ENCODE measurements at regions not wholly inside any gene's neighbourhood (a gene's known extent, or its start where the extent isn't known, plus 50 kb on each side); places are given as distances from the start of the nearest gene placed in this dataset.

DNA sequence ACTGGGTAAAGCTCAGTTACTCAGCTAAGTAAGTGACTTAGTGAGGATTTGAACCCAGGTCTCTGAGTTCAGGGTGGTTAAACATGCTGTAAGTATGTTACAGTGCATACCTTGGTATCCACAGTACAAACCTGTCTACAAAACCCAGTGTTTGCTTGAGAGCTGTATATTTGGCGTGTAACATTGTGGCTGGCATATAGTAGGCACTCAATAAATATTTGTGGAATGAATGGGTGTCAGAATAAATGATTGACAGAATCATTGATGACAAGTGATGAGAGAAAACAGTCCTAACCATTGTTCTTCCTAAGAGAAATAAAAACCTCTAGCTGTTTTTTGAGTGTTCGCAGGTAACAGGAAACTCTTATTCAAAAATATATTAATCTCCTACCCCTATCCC is 79.7 kb upstream of the BCOR start:
- H3K27me3 Mint-ChIP-seq (ENCODE audit: low read depth in 3 of 3): peaks cover 13 to 38% (median 37%) of the 10 kb centered on the region in 3 donors
- peaks cover 0 to 5% (median 0%) of the 10 kb centered on the region in 6 donors for H3K9me3 Mint-ChIP-seq
- DNase-seq: no peak
- H3K27ac Mint-ChIP-seq: peak overlapping the region; percentile 89 to 98 (median 96)
- no peaks in the 10 kb centered on the region for H3K36me3 Mint-ChIP-seq
- H3K4me1 Mint-ChIP-seq: peaks cover 29 to 30% of the 10 kb centered on the region in 2 donors
- H3K4me3 Mint-ChIP-seq: peak overlapping the region; percentile 77 to 88 (median 85)

DNA sequence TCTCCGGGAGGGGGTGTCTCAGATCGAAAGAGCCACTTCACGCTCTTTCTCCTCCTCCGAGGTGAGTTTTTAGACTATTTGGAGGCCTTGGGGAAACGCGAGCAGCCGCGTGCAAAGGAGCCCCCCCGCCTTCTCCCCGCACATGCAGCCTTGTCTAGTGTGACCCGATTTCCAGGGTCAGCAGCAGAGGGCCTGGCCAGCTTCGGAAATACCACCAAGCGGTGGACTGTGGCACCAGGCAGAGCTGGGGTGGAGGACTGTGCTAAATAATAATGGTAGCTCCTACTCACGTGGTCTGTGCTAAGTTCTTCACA is 79.3 kb upstream of the BCOR start:
- Mint-ChIP-seq H3K9me3 (peaks cover 0 to 5% (median 0%) of the 10 kb centered on the region in 6 donors), H3K27ac (peak overlapping the region; percentile 89 to 98 (median 96)), H3K4me3 (peak overlapping the region; percentile 77 to 88 (median 85)), H3K4me1 (peaks cover 30 to 31% of the 10 kb centered on the region in 2 donors), H3K27me3 (ENCODE audit: low read depth in 3 of 3) (peaks cover 13 to 38% (median 37%) of the 10 kb centered on the region in 3 donors), H3K36me3 (no peaks in the 10 kb centered on the region)
- DNase-seq: peak in 1 of 3 donors; percentile 44

DNA sequence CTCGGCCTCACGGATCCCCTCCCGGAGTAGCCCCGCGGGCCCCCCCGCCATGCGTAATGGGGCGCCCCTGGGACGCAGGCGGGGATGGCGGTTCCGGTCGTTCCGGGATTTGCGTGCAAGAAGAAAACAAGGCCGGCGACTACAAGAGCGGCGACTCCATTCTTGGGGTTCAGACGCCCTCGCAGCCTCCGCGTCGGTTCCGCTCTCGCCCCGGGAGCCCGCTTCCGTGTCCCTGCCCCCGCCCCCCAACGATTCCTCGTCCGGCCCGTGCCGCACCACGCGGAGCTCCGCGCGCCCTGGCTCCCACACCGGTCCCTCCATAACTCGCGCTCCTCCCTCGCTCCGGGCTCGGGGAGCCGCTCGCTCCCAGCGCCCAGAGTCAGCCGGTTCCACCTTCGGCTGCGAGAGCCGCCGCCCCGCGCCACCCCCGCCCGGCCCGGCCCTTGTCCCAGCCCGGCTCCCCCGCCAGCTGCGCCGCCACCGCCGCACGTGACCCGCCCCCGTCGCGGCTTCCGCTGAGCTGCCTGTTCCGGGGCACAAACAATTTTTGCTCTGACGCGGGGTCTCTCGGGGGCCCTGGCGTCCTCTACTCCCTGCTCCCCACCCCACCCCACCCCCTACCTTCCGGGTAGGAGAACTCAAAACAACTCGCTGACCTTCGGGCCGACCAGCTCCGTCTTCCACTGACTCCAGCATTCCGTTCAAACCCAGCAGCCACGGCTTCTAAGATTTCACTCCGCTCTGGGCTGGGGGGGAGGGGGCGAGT is 78.8 kb upstream of the BCOR start:
- Mint-ChIP-seq H3K4me1 (peaks cover 30 to 31% of the 10 kb centered on the region in 2 donors), H3K9me3 (peaks cover 0 to 5% (median 0%) of the 10 kb centered on the region in 6 donors), H3K27me3 (ENCODE audit: low read depth in 3 of 3) (peaks cover 13 to 41% (median 37%) of the 10 kb centered on the region in 3 donors), H3K36me3 (no peaks in the 10 kb centered on the region), H3K4me3 (peak overlapping the region; percentile 82 to 88 (median 85)), H3K27ac (peak overlapping the region; percentile 93 to 98 (median 96))
- peak; percentile 82 for DNase-seq

DNA sequence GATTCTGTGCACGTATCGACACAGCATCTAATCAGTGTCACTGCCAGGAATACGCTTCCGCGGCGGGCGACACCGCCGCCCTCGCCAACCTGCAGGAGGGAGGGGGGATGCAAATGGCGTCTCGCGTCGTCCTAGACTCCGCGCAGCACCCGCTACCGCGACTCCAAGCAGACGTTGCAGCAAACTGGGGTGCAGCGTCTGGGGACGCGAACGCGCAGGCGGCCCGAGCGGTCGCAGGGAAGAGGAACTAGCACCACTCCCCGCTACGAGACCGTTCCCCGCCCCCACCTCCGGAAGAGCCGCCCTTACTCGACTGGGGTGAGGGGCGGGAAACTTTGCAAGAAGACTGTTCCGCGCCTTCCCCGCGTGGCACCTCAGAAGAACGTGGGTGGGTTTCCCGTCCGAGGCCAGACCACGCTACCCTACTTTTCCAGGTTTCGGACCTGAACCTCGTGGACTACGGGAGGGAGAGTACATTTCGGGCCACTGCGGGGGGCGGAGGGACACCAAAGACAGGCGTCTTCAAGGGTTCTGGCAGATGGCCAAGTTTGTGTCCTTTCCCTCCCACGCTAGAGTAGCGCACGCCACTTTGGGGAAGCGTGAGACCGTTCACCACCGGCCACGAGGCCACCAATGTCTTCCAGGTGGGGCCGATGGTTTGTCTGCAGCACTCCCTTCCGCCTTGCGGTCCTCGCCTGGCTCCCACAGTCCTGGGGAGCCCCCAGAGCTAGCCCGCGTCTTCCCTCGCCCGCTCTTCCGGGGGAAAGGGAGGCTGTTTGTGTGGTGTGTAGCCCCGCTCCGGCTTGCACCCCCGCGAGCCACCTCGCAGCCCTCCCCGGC is 78.0 kb upstream of the BCOR start:
- Mint-ChIP-seq H3K4me3 (peak overlapping the region; percentile 82 to 88 (median 85)), H3K27ac (peak overlapping the region; percentile 93 to 98 (median 96)), H3K36me3 (no peaks in the 10 kb centered on the region), H3K27me3 (ENCODE audit: low read depth in 3 of 3) (peaks cover 13 to 41% (median 31%) of the 10 kb centered on the region in 3 donors), H3K4me1 (peaks cover 36 to 38% of the 10 kb centered on the region in 2 donors), H3K9me3 (peaks cover 0 to 5% (median 0%) of the 10 kb centered on the region in 6 donors)
- DNase-seq: peak; percentile 79 to 84 (median 82)

DNA sequence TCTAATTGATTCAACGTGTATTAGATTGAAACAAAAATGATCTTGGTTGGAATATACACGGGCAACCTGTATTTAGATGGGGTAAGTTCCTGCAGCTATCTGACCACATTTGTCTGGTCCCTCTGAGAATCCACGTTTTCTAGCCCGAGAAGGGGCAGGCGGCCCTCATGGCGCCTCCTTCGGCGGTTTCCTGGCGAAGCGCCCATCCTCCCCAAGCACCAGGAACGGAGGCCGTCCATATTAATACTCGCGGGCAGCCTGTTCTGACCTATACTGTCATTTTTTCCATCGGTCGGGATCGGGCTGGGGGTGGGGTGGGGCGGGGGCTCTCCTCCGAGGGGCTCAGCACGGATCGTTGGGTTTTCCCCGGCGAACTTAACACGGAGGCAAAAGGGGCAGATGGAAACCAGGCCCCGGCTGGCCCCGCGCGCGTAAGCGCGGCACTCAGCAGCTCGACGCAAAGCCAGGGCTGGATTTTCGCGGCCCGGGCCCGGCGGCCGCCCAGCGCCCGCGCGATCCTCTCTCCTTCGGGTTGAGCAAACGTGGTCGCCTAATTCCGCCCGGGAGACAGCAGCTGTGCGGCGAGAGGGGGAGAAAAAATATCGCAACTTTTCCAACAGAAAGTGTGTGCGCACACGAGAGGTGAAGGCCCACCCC is 77.2 kb upstream of the BCOR start:
- H3K9me3 Mint-ChIP-seq: peaks cover 0 to 5% (median 0%) of the 10 kb centered on the region in 6 donors
- peaks cover 44 to 45% of the 10 kb centered on the region in 2 donors for H3K4me1 Mint-ChIP-seq
- peak overlapping the region; percentile 94 to 98 (median 96) for H3K27ac Mint-ChIP-seq
- H3K4me3 Mint-ChIP-seq: peak overlapping the region; percentile 82 to 93 (median 88)
- H3K36me3 Mint-ChIP-seq: no peaks in the 10 kb centered on the region
- H3K27me3 Mint-ChIP-seq (ENCODE audit: low read depth in 3 of 3): peaks cover 13 to 41% (median 38%) of the 10 kb centered on the region in 3 donors
- peak in 1 of 3 donors; percentile 41 for DNase-seq

DNA sequence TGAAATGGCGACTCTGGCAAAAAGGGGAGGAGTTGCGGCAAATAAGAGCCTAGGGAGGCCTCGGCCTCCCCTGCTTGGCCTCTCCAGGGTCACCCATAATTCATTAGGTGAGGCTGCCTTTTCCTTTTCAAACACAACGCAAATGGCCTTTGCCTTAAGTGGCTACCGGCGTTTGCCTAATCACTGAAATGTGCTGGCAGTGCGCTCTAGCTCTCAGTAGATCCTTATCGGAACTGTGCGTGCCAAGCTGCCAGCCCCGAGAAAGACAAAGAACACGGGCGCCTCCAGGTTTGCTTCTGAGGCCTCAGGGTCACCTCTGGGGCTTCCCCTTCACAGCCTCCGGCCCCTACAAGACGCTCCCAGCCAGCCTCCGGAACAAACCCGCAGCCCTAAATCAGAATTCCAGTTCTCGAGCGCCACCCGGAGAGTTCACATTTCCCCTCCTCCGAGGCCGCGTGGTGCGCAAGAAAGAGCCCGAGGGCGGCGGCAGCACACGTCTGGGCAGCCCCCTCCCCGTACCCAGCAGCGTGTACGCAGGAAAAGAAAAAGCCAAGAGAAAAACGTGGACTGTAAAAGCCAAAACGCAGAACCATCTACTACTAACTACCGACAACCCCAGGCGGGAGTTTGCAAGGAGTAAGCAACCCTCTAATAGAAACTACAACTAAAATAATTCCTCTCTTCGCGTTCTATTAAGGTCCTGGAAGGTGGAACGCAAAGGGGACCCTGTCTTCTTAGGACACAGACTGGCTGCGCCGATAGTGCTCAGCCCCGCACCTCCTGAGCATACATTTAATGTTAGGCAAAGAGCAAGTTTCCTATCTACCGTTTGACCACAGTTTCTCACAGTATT is 76.5 kb upstream of the BCOR start:
- Mint-ChIP-seq H3K27me3 (ENCODE audit: low read depth in 3 of 3) (peaks cover 17 to 44% (median 39%) of the 10 kb centered on the region in 3 donors), H3K4me3 (peak overlapping the region; percentile 82 to 93 (median 87)), H3K36me3 (no peaks in the 10 kb centered on the region), H3K4me1 (peaks cover 50 to 51% of the 10 kb centered on the region in 2 donors), H3K27ac (peak overlapping the region; percentile 92 to 95 (median 94)), H3K9me3 (peaks cover 0 to 5% (median 0%) of the 10 kb centered on the region in 6 donors)
- peak in 1 of 3 donors; percentile 28 for DNase-seq

DNA sequence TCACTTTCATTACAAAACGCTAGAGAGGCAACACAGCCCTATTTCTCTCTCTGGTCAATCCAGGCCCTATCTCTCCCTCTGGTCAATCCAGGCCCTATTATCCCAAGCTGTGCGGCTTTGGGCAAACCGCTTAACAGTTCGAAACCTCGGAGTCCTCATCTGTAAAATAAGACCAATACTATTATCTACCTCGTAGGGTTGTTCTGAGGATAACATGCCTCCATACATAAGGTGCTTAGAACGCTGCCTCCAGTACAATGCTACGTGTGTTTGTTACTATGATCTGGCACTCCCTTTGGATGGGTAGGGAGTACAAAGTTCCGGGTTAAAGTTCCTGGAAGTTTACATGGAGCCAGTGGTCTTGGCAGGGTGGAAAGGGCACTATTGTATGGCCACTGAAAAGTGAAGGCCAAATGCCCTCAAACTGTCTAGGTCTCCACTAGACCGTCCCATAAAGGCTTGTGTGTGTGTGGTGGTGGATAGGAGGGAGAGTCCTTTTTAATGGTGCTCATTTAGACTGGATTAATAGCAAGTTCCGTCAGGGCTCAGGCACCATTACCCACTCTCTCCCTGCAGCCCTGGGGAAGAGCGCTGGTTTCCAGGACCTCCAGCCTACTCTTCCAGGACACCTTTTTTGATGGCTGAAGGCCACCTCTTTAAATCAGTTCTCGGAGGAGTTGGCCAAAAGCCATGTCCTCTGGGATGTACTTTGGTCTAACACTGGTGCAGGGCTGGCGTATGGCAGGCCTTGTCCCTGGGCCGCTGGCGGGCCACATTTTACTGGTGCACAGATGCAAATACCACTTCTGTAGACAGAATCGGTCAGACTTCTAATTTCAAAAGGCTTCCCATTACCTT is 75.6 kb upstream of the BCOR start:
- H3K9me3 Mint-ChIP-seq: peaks cover 0 to 5% (median 0%) of the 10 kb centered on the region in 6 donors
- peak overlapping the region; percentile 62 to 95 (median 90) for H3K27ac Mint-ChIP-seq
- H3K4me1 Mint-ChIP-seq: peaks cover 53 to 54% of the 10 kb centered on the region in 2 donors
- peak overlapping the region; percentile 69 to 93 (median 87) for H3K4me3 Mint-ChIP-seq
- no peaks in the 10 kb centered on the region for H3K36me3 Mint-ChIP-seq
- peaks cover 17 to 44% (median 39%) of the 10 kb centered on the region in 3 donors for H3K27me3 Mint-ChIP-seq (ENCODE audit: low read depth in 3 of 3)
- DNase-seq: no peak

DNA sequence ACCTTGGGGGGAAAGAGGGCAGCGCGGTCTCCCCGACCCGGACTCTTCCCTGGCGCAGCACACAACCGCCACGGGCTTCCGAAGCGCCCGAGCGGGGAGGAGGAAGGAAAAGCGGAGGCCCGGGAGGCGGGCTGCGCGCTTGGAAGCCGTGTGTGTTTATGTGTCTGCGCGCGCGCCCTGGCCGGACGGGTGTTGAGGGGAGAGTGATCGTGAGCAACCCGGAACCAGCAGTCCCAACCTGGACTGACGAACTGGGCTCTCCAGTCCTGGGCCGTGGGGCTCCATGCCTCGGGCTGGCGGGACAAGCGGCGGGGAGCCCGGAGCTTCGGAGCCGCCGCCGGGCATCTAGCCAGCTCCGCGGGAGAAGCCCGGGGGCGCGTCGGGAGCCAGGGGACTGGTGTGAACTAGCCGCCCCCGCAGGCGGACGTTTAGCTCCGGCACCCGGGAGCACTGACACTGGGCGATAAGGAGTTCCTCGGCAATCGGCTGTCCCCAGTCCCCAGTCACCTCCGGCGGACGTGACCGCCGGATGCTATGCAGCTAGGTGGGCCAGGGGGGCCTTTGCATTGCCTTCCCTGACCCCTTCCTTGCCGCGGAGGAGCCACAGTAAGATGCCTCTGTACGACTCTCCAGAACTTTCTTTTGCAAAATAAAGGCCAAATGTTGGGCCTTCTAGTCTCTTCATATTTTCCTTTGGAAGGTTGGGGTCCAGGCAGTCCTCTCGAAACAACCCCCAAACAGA is 74.8 kb upstream of the BCOR start:
- peaks cover 60% of the 10 kb centered on the region in 2 donors for H3K4me1 Mint-ChIP-seq
- peaks cover 17 to 46% (median 42%) of the 10 kb centered on the region in 3 donors for H3K27me3 Mint-ChIP-seq (ENCODE audit: low read depth in 3 of 3)
- peak overlapping the region; percentile 74 to 95 (median 82) for H3K27ac Mint-ChIP-seq
- H3K4me3 Mint-ChIP-seq: peak overlapping the region; percentile 82 to 93 (median 88)
- H3K36me3 Mint-ChIP-seq: no peaks in the 10 kb centered on the region
- peaks cover 0 to 5% (median 0%) of the 10 kb centered on the region in 6 donors for H3K9me3 Mint-ChIP-seq
- no peak for DNase-seq

DNA sequence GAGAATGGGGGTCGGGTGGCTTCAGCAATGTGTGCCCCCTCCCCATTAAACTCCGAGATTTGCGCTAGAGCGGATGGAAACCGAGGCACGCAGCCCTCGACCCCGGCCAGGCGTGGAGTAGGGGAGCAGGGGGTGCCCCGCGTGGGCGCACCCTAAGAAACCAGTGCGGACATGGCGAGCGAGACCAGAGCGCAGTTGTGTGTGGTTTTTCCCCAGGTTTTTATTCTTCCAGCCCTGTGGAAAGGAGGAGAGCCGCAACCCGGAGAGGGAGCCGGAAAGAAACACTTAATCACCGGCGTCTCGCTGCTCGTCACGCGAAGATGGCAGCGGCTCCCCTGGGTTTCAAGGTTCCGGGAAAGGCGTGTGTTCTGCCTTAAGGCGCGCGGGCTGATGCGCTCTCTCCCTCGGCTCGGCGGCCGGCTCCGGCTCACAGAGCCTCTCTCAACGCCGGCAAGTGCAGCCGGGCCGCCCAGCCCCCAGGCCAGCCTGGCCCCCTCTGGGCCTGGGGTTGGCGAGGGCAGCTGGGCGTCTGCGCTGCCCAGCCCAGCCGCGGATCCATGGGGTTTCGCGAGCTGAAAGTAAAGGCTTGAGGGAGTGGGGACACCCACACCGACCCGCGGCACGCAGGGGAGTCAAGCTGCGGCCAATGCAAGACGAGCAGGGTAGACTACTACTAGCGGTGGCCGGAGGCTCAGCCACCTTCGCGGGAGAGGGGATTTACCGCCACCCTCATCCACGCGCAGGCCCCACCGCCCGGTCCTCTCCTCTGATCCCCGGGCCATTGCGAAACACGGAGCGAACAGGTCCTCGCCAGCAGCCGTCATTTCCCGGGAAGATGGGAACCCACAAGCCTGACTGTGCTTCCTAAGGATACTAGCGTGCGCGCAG is 74.0 kb upstream of the BCOR start:
- Mint-ChIP-seq H3K27me3 (ENCODE audit: low read depth in 3 of 3) (peaks cover 20 to 47% (median 45%) of the 10 kb centered on the region in 3 donors), H3K36me3 (no peaks in the 10 kb centered on the region), H3K4me1 (peaks cover 62 to 63% of the 10 kb centered on the region in 2 donors), H3K9me3 (peaks cover 0 to 5% (median 0%) of the 10 kb centered on the region in 6 donors), H3K4me3 (peak overlapping the region; percentile 82 to 88 (median 86)), H3K27ac (peak overlapping the region; percentile 74 to 89 (median 80))
- no peak for DNase-seq

DNA sequence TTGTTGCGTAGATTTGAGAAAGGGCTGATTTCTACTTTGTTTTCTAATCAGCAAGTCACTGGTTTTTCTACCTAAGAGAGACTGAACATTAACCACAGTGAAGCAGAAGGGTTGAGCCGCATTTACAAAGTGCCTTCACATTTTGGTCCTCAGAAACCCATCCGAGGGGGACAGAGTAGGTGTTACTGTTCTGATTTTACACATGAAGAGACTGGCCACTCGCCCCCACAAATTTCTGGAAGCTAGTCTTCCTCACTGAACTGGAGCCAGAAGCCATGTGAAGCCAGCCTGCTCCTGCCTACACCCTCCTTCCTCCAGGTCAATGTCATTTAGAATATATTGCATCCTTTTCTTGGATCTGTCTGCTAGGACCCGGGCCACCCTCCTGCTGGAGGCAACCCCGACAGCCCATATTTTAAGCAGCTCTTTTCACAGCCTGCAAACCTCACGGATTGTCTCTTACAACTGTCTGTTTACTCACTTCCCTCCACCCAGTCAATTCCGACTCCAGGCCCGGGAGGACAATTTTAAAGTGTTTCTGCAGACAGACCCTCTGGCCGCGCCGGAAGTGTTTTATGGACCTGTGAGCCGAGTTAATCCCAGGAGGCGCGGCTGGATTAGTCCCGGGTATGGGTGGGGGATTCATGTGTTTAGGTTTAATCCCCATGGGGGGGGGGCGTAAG is 73.2 kb upstream of the BCOR start:
- Mint-ChIP-seq H3K9me3 (peaks cover 0 to 5% (median 0%) of the 10 kb centered on the region in 6 donors), H3K36me3 (no peaks in the 10 kb centered on the region), H3K4me3 (peak overlapping the region; percentile 82 to 88 (median 86)), H3K4me1 (peaks cover 64 to 65% of the 10 kb centered on the region in 2 donors), H3K27ac (peak overlapping the region; percentile 34 to 89 (median 70)), H3K27me3 (ENCODE audit: low read depth in 3 of 3) (peaks cover 23 to 41% (median 41%) of the 10 kb centered on the region in 3 donors)
- DNase-seq: no peak
